ENCODE measurements at regions not wholly inside any gene's neighbourhood (a gene's known extent, or its start where the extent isn't known, plus 50 kb on each side); places are given as distances from the start of the nearest gene placed in this dataset.
"Not testable (repeated sequence)": the region's sequence is repeated elsewhere in the genome, so short reads cannot be mapped to it uniquely, and the experiment has no call there.

- H3K4me3 Mint-ChIP-seq; H3K27ac Mint-ChIP-seq; intact Hi-C loops (cut with micrococcal nuclease); DNase-seq; H3K27me3 Mint-ChIP-seq; H3K36me3 Mint-ChIP-seq (ENCODE audit: low read depth); H3K9me3 Mint-ChIP-seq; CTCF ChIA-PET; ATAC-seq (ENCODE audit: low read depth); H3K4me1 Mint-ChIP-seq; POLR2A ChIA-PET: not testable (repeated sequence)
Observed at GRCh38 chr1:234797216-234797615, 187.2 kb upstream of the IRF2BP2 start.

GRCh38 chr1:234796438-234796792, 186.4 kb upstream of the IRF2BP2 start:
- DNase-seq; ATAC-seq (ENCODE audit: low read depth); intact Hi-C loops (cut with micrococcal nuclease); CTCF ChIA-PET; H3K9me3 Mint-ChIP-seq; POLR2A ChIA-PET; H3K27ac Mint-ChIP-seq; H3K27me3 Mint-ChIP-seq; H3K4me3 Mint-ChIP-seq; H3K4me1 Mint-ChIP-seq; H3K36me3 Mint-ChIP-seq (ENCODE audit: low read depth): not testable (repeated sequence)

GRCh38 chr1:234795711-234796437, 185.9 kb upstream of the IRF2BP2 start:
- POLR2A ChIA-PET; H3K36me3 Mint-ChIP-seq (ENCODE audit: low read depth); H3K4me1 Mint-ChIP-seq; H3K27me3 Mint-ChIP-seq; H3K4me3 Mint-ChIP-seq; ATAC-seq (ENCODE audit: low read depth); CTCF ChIA-PET; DNase-seq; H3K27ac Mint-ChIP-seq; intact Hi-C loops (cut with micrococcal nuclease); H3K9me3 Mint-ChIP-seq: not testable (repeated sequence)

- H3K27ac Mint-ChIP-seq; CTCF ChIA-PET; DNase-seq; H3K36me3 Mint-ChIP-seq (ENCODE audit: low read depth); H3K27me3 Mint-ChIP-seq; H3K4me3 Mint-ChIP-seq; ATAC-seq (ENCODE audit: low read depth); intact Hi-C loops (cut with micrococcal nuclease); H3K9me3 Mint-ChIP-seq; H3K4me1 Mint-ChIP-seq; POLR2A ChIA-PET: not testable (repeated sequence)
Observed at GRCh38 chr1:234795007-234795406, 185.0 kb upstream of the IRF2BP2 start.

GRCh38 chr1:234794452-234794851, 184.5 kb upstream of the IRF2BP2 start:
- H3K36me3 Mint-ChIP-seq (ENCODE audit: low read depth); CTCF ChIA-PET; H3K9me3 Mint-ChIP-seq; DNase-seq; H3K4me3 Mint-ChIP-seq; H3K27ac Mint-ChIP-seq; intact Hi-C loops (cut with micrococcal nuclease); H3K27me3 Mint-ChIP-seq; H3K4me1 Mint-ChIP-seq; ATAC-seq (ENCODE audit: low read depth); POLR2A ChIA-PET: not testable (repeated sequence)

GRCh38 chr1:234793924-234794323, 183.9 kb upstream of the IRF2BP2 start:
- not testable (repeated sequence) for H3K27me3 Mint-ChIP-seq; ATAC-seq (ENCODE audit: low read depth)

GRCh38 chr1:234792221-234792864, 182.4 kb upstream of the IRF2BP2 start:
- POLR2A ChIA-PET; CTCF ChIA-PET; H3K4me1 Mint-ChIP-seq; H3K4me3 Mint-ChIP-seq; H3K9me3 Mint-ChIP-seq; H3K36me3 Mint-ChIP-seq (ENCODE audit: low read depth); H3K27ac Mint-ChIP-seq; H3K27me3 Mint-ChIP-seq; intact Hi-C loops (cut with micrococcal nuclease); ATAC-seq (ENCODE audit: low read depth); DNase-seq: not testable (repeated sequence)

More at GRCh38 chr1:234793924-234794323, 183.9 kb upstream of the IRF2BP2 start:
- CTCF ChIA-PET; POLR2A ChIA-PET; intact Hi-C loops (cut with micrococcal nuclease); H3K27ac Mint-ChIP-seq; H3K9me3 Mint-ChIP-seq; H3K4me3 Mint-ChIP-seq; H3K36me3 Mint-ChIP-seq (ENCODE audit: low read depth); DNase-seq; H3K4me1 Mint-ChIP-seq: not testable (repeated sequence)

GRCh38 chr1:234791615-234792014, 181.6 kb upstream of the IRF2BP2 start:
- H3K36me3 Mint-ChIP-seq (ENCODE audit: low read depth); H3K27ac Mint-ChIP-seq: not testable (repeated sequence)

GRCh38 chr1:234790333-234790732, 180.4 kb upstream of the IRF2BP2 start:
- H3K27ac Mint-ChIP-seq; ATAC-seq (ENCODE audit: low read depth); H3K36me3 Mint-ChIP-seq (ENCODE audit: low read depth); H3K4me1 Mint-ChIP-seq; H3K4me3 Mint-ChIP-seq; DNase-seq; POLR2A ChIA-PET; CTCF ChIA-PET; H3K9me3 Mint-ChIP-seq; intact Hi-C loops (cut with micrococcal nuclease); H3K27me3 Mint-ChIP-seq: not testable (repeated sequence)

More at GRCh38 chr1:234791615-234792014, 181.6 kb upstream of the IRF2BP2 start:
- POLR2A ChIA-PET; H3K4me3 Mint-ChIP-seq; H3K4me1 Mint-ChIP-seq; H3K9me3 Mint-ChIP-seq; CTCF ChIA-PET; ATAC-seq (ENCODE audit: low read depth); H3K27me3 Mint-ChIP-seq; intact Hi-C loops (cut with micrococcal nuclease); DNase-seq: not testable (repeated sequence)

- POLR2A ChIA-PET; intact Hi-C loops (cut with micrococcal nuclease); H3K4me1 Mint-ChIP-seq; H3K9me3 Mint-ChIP-seq; DNase-seq; H3K27ac Mint-ChIP-seq; ATAC-seq (ENCODE audit: low read depth); H3K27me3 Mint-ChIP-seq; H3K4me3 Mint-ChIP-seq; CTCF ChIA-PET; H3K36me3 Mint-ChIP-seq (ENCODE audit: low read depth): not testable (repeated sequence)
Observed at GRCh38 chr1:234787011-234787584, 177.1 kb upstream of the IRF2BP2 start.

- H3K9me3 Mint-ChIP-seq; intact Hi-C loops (cut with micrococcal nuclease); H3K27me3 Mint-ChIP-seq; H3K4me3 Mint-ChIP-seq; CTCF ChIA-PET; H3K36me3 Mint-ChIP-seq (ENCODE audit: low read depth); H3K27ac Mint-ChIP-seq; ATAC-seq (ENCODE audit: low read depth); H3K4me1 Mint-ChIP-seq; POLR2A ChIA-PET; DNase-seq: not testable (repeated sequence)
Observed at GRCh38 chr1:234785922-234786321, 175.9 kb upstream of the IRF2BP2 start.

GRCh38 chr1:234785471-234785919, 175.5 kb upstream of the IRF2BP2 start:
- H3K27ac Mint-ChIP-seq; intact Hi-C loops (cut with micrococcal nuclease); H3K27me3 Mint-ChIP-seq; H3K4me3 Mint-ChIP-seq; CTCF ChIA-PET; H3K9me3 Mint-ChIP-seq; POLR2A ChIA-PET; ATAC-seq (ENCODE audit: low read depth); DNase-seq; H3K36me3 Mint-ChIP-seq (ENCODE audit: low read depth); H3K4me1 Mint-ChIP-seq: not testable (repeated sequence)
